GM10266 (cell line): ENCODE measurements at regions not wholly inside any gene's neighbourhood (a gene's known extent, or its start where the extent isn't known, plus 50 kb on each side); places are given as distances from the start of the nearest gene placed in this dataset.

ENCODE experiments used
- DNase-seq: peaks from one replicate; pipeline ENCODE4 v3.0.0; 2012; ENCODE audit errors: extremely low spot score
- CTCF ChIP-seq: IDR thresholded peaks from 2 replicates; pipeline ENCODE4 v1.5.1; 2012; ENCODE audit warnings: mild to moderate bottlenecking, low read depth; ENCODE audit not compliant: control insufficient read depth, insufficient read depth; ENCODE audit errors: missing control alignments

- TF ChIP-seq CTCF: no peak
- no peak for DNase-seq
Measured at GRCh38 chr1:238900334-238900865, 486.0 kb upstream of the CHRM3 start.

- DNase-seq: no peak
- no peak for TF ChIP-seq CTCF
Measured at GRCh38 chr1:238898856-238899255, 487.5 kb upstream of the CHRM3 start.

- no peak for DNase-seq
- no peak for TF ChIP-seq CTCF
Measured at GRCh38 chr1:238895911-238896310, 490.5 kb upstream of the CHRM3 start.

- DNase-seq: no peak
- TF ChIP-seq CTCF: no peak
Measured at GRCh38 chr1:238892612-238893011, 493.8 kb upstream of the CHRM3 start.

GRCh38 chr1:238861342-238862066 lies 524.9 kb upstream of the CHRM3 start:
- DNase-seq: no peak
- TF ChIP-seq CTCF: no peak

- TF ChIP-seq CTCF: no peak
- DNase-seq: no peak
Measured at GRCh38 chr1:238833919-238834318, 552.4 kb upstream of the CHRM3 start.

GRCh38 chr1:238832106-238832505 lies 554.3 kb upstream of the CHRM3 start:
- no peak for DNase-seq
- no peak for TF ChIP-seq CTCF
